H54 (cell line): ENCODE measurements at regions not wholly inside any gene's neighbourhood (a gene's known extent, or its start where the extent isn't known, plus 50 kb on each side); places are given as distances from the start of the nearest gene placed in this dataset.

Experiments
- DNase-seq: peaks from one replicate; pipeline ENCODE4 v3.0.0; 2011; ENCODE audit warnings: low spot score, mixed read lengths; ENCODE audit not compliant: insufficient read length
- FAIRE-seq: peaks from 3 replicates; lab custom pipeline; 2011; peaks lifted over from hg19 to GRCh38; lab: Jason Lieb, UNC
- POLR2A ChIP-seq: IDR thresholded peaks from 2 replicates; pipeline ENCODE4 v1.6.1; 2011; ENCODE audit warnings: low read depth, mild to moderate bottlenecking, low read length

DNA sequence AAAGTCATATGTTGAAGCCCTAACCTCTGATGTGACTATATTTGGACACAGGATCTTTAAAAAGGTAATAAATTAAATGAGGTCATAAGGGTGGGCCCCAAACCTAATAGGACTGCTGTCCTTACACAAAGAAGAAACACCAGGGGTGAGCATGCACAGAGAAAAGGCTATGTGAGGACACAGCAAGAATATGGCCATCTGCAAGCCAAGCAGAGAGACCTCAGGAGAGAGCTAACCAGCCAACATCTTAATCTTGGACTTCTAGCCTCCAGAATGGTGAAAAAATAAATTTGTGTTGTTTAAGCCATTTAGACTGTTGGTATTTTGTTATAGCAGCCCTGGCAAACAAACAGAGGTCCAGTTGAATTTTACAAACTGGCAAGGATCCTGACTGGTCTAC, 223.9 kb downstream of the LTN1 start:
- DNase-seq (no peak), FAIRE-seq (no peak)
- no peak for TF ChIP-seq POLR2A

DNA sequence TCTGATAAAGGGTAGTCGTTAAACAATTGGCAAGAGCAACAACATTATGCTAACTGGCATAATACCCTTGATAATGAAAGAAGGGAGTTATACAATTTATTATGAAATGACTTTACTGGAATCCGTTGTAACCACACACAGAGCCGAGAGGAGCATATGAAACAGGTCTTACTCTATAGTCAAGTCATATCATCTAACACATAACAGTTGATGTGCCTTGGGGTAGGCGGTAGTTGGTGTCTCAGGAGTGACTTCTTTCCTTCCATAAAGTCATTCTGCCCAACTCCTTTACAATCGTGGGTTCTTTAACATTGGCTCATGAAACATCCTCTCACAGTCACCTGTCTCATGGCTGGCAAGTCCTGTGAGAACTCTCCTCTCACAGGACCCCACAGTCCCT, 225.2 kb downstream of the LTN1 start:
- no peak for TF ChIP-seq POLR2A
- FAIRE-seq, result no peak
- DNase-seq, result no peak

DNA sequence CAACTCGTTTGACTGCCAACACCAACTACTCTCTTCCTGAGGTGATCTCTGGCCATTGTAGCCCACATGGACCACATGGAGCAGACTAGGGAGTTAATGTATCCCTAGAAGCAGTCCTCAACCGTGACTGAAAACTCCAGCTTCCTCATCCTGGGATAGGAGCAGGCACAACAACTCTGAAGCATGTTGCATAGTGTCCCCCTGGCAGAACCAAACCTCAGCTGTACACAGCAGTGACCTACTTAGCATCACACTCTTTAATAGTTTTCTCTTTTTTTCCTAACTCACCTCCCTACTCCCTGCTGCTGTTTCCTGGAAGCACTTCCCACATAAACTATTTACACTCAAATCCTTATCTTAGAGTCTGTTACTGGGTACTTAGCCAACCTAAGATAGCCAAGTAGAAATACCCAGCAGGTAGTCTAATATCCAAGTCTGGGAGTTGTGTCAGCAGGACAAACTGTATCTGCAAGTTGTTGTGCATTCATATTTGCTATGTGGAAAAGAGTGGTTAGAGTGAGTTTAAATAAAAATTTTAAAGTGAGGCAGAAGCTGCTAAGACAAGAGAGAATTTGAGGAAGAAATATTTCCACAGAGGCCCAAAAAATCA, 228.8 kb downstream of the LTN1 start:
- no peak for FAIRE-seq
- no peak for DNase-seq

DNA sequence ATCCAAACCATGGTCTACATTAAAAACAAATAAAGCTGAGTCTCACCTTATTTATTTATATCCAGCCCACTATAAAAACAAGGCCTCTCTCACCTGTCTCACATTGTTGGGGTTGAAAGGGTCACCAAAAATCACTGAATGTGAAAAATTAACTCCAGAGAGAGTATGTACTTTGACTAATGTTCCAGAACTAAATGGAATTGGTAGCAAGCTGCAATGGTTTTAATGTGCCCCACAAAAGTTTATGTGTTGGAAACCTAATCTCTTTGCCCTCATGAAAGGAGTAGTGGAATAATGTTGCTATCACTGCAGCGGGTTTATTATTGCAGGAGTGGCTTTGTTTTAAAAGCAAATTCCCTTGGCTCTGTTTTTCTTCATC, 230.3 kb downstream of the LTN1 start:
- DNase-seq (no peak), FAIRE-seq (no peak)
- TF ChIP-seq POLR2A, result no peak

More for the DNA sequence above, 228.8 kb downstream of the LTN1 start:
- no peak for TF ChIP-seq POLR2A

DNA sequence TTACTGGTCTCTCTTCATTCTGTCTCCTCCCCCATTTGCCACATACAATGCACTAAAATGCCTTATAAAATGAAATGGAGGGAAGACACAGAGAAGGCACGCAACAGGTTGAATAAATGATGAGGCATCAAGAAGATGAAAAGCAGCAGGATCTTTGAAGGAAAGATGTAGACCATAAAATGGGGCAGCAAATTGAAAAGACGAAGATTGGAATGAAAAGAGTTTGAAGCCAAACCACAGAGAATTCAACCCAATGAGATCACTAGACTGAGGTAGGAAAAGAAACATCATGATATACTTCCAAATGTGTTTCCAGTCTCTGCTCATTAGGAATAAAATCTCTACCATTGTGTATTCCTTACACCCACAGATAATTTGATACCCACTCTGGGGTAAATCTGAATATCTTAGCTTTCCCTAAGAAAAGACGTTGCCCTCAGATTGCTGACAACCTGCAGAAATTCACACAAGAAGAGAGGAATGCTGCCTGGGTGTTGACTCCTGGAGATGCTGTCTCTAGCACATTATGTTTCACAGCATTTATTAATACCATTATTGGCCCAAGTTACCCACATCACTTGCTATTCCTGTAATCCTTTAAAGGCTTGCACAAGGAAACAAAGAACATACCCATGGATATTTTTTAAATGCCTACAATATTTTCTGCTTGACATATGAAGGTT, 230.9 kb downstream of the LTN1 start:
- DNase-seq (no peak), FAIRE-seq (no peak)

DNA sequence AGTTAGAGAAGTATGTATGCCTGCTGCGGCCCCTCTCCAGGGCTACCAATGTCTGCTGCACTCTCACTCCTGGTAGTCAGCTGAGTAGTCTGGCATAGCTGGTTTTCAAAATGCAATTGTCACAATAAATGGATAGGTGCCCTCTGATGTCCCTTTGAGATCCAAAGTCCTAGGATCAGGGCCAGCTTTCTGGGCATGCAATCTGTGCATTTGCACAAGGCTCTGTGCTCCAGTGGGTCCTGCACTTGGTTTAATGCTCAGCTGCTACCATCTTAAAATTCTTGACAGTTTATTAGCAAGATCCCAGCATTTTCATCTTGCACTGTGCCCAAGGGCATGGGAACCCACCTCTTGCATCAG, 233.8 kb downstream of the LTN1 start:
- FAIRE-seq, result no peak
- TF ChIP-seq POLR2A, result no peak
- no peak for DNase-seq

More for the DNA sequence above, 230.9 kb downstream of the LTN1 start:
- TF ChIP-seq POLR2A, result no peak

DNA sequence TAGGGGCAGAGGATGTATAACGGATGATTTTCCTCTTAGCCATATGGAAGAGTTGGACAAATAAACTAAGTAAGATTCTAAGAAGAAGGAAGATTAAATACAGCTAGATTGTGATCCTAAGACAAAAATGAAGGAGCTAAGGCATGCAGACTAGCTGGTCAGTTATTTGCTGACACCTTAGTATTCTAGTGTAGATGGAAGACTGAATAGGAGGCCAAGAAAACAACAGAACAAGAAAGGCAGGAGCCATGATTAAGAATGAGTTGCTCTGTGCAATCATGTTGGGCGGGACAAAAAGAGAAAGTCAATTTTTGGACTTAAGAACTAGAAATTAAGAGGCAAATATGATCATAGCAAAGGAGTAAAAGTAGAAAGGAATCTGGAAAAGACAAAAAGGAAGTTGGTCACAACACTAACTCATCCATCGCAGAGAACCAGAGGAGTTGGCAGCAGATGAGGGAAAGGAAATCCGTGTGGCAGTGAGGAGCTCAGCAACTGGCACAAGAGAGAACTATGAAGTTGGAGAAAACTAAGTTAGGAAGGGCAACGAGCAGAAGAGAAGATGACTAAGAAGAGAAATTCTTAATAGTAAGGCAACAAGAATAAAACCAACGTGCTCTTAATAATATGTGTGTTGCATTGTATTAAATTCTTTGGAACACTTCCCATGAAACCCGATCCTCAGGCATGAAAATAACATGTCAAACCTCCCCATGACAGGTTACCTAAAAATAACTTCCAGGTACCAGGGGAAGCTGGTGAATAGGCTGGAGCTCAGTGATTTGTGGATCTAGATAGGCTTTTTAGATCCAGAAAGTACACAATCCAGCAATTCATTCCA, 234.4 kb downstream of the LTN1 start:
- FAIRE-seq (no peak), DNase-seq (no peak)
- TF ChIP-seq POLR2A, result no peak

DNA sequence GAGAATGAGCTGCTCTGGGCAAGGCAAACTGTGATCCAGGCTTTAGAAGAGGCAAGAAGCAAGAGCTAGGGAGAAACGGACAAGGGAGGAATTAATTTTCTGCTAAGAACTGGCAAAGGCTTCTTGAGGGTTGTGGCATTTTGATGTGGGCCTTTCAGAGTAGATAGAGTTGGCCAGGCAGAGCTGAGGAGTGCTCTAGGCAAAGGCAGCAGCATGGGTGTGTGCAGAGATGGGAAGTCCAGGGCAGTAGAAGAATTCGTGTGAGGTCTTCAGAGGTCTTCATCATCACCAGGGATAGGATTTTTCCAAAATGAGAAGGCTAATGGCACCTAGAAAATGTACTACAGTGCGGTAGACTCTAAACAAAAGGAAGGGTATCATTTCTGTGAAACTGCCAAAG, 237.8 kb downstream of the LTN1 start:
- DNase-seq, result no peak
- no peak for TF ChIP-seq POLR2A
- no peak for FAIRE-seq

DNA sequence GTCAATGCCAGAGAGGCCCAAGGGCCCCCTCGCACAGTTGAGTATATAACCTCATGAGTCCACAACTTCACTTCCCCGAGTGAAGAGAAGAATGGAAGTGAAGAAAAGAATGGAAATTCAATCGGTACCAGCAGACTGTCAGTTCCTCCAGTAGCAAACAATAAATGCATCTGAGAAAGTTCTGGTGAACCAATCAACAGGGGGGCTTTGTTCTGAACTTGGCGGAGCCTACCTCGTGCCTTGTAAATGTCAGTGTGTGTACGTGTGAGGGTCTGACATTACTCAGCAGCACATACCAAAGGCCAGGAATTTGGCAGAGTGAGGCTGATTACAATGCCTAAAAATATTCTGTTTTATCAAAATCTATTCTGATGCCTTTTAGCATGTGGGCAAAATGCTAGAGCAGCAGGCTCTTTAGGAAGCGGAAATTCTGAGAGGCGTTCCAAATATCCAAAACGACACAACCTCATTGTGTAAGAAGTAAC, 238.5 kb downstream of the LTN1 start:
- DNase-seq (no peak), FAIRE-seq (no peak)
- TF ChIP-seq POLR2A, result no peak

DNA sequence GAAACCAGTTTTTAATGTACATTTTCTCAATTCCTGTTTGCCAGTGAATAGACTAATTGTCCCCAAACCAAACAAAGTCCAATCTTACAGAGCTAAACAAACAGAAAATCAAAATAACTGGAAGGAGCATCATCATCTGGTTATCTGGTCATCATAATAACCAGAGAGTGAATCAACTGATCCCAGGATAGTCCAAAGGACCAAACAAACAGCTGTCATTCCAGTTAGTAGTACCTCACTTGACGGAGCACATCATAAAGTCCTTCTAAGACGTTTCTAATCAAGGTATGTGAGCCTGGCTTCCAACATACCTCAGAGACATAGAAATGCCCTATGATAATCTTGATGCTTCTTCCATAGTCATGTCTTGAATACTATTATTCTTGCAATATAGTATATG, 240.5 kb downstream of the LTN1 start:
- FAIRE-seq (no peak), DNase-seq (no peak)
- TF ChIP-seq POLR2A, result no peak

DNA sequence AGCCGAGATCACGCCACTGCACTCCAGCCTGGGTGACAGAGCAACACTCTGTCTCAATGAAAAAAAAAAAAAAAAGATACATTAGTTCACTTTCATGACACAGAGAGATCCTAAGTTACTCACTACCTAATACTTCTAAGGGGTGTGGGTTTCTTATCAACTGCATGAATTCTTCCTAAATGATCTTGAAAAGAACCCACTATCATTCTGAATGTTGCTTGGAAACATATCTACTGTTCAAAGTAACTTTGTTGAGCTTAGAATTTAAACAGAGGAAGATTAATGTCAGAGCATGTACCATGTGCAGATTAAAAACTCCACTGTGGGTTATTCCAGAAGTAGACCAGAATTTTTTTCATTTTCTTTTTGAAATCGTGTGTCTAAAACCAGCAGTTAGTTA, 241.5 kb downstream of the LTN1 start:
- DNase-seq, result no peak
- no peak for FAIRE-seq

DNA sequence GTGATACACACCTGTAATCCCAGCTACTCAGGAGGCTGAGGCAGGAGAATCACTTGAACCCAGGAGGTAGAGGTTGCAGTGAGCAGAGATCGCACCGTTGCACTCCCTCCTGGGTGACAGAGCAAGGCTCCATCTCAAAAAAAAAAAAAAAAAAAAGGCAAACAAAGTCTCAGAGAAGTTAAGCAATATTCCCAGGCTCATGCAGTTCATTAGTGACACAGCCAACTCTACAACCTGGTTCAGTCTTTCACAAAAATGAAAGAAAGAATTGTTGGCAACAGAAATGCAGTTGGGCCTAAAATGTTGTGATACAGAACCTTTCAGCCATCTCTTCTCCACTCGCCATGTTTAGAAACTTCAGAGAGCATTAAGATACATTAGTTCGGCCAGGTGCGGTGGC, 242.1 kb downstream of the LTN1 start:
- FAIRE-seq (no peak), DNase-seq (no peak)
- TF ChIP-seq POLR2A, result no peak

More for the DNA sequence above, 241.5 kb downstream of the LTN1 start:
- no peak for TF ChIP-seq POLR2A

DNA sequence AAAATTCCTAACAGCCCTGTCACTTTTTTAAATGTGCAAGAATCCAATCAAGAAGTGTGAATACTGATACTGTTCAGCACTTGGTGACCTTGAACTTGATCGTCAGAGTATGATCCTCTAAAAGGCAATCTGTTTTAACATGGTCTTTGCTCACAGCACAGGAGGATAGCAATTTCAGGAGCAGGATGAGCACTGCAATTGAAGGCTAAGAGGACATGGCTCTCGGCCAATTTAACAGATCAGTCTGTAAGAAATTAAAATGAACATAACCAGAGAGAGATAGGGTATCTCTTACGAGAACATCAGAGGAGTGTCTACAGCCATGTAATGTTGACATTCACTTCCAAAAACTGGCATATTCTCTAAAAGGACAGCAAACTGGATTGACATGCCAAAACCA, 243.1 kb downstream of the LTN1 start:
- DNase-seq, result no peak
- FAIRE-seq, result no peak
- no peak for TF ChIP-seq POLR2A

DNA sequence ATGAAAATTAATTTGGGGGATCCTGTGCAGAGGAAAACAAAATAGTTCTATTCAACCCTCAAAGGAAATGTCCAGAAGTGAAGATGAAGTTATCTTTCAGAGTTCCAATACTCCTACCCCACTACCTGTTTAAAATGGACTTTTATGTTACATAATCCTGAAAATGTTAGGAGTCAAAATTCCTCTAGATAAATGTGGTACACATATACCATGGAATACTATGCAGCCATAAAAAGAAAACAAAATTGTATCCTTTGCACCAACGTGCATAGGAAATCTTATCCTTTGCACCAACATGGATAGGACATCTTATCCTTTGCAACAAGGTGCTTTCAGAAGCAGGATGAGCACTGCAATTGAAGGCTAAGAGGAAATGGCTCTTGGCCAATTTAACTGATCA, 245.2 kb downstream of the LTN1 start:
- no peak for TF ChIP-seq POLR2A

More for the DNA sequence above, 245.2 kb downstream of the LTN1 start:
- DNase-seq (no peak), FAIRE-seq (no peak)
